Kidney epithelial cell (primary cell): ENCODE measurements at regions not wholly inside any gene's neighbourhood (a gene's known extent, or its start where the extent isn't known, plus 50 kb on each side); places are given as distances from the start of the nearest gene placed in this dataset.
A peak's percentile ranks its signal among the peaks of the same experiment; 100 is the strongest.

Experiments
- DNase-seq: peaks from one replicate; pipeline ENCODE4 v3.0.0-alpha.2; 2010; ENCODE audit warnings: low read depth
- H3K27me3 ChIP-seq: 2 replicates; pipeline ENCODE4 v1.6.0; 2011; ENCODE audit warnings: low read length; ENCODE audit not compliant: control insufficient read depth, insufficient read depth
- H3K36me3 ChIP-seq: 2 replicates; pipeline ENCODE4 v1.5.1; 2011; ENCODE audit warnings: low read length; ENCODE audit not compliant: control insufficient read depth, insufficient read depth
- H3K4me3 ChIP-seq: 2 replicates; pipeline ENCODE4 v1.5.1; 2011; ENCODE audit warnings: low read depth, mild to moderate bottlenecking, control low read depth, low read length
- CTCF ChIP-seq: IDR thresholded peaks from 2 replicates; pipeline ENCODE4 v1.5.1; 2011; ENCODE audit warnings: mild to moderate bottlenecking, moderate library complexity, low read length, control low read depth, inconsistent platforms; ENCODE audit not compliant: insufficient read depth, poor library complexity, severe bottlenecking

- no peak for TF ChIP-seq CTCF
- no peaks in the 10 kb centered on the region for H3K27me3 ChIP-seq
- H3K4me3 ChIP-seq: no peak overlapping the region
These were observed 294.8 kb upstream of the DDX18 start for GRCh38 chr2:117519721-117520120.

GRCh38 chr2:117523267-117523666 lies 291.2 kb upstream of the DDX18 start:
- DNase-seq: peak; percentile 19
- H3K4me3 ChIP-seq: no peak overlapping the region
- no peak for TF ChIP-seq CTCF
- no peaks in the 10 kb centered on the region for H3K36me3 ChIP-seq
- H3K27me3 ChIP-seq: no peaks in the 10 kb centered on the region

More at GRCh38 chr2:117519721-117520120, 294.8 kb upstream of the DDX18 start:
- no peaks in the 10 kb centered on the region for H3K36me3 ChIP-seq
- DNase-seq: no peak

DNA sequence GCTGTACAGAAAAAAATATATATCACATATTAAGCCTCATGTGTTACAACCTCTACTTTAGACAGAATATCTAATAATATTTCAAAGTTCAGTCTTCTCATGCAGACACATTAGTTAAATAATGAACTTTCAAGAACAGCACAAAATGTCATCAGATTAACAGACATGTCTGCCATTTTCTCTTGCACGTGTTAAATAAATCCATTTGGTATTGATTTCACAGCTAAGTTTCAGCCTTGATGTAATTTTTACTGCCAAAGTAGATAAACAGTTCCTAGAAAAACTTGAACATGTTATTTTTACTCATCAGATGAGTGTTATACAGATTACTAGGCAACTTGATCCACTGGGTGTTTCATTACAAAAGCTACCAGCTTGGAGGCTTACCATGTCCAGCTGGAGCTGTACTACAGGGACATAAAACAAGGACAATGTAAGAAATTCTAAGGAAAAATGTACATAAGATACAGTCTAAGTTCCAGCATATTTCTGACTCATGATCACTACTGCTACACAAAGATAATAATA lies 290.7 kb upstream of the DDX18 start:
- DNase-seq: no peak
- Histone ChIP-seq H3K36me3 (no peaks in the 10 kb centered on the region), H3K27me3 (no peaks in the 10 kb centered on the region), H3K4me3 (no peak overlapping the region)
- TF ChIP-seq CTCF: no peak

DNA sequence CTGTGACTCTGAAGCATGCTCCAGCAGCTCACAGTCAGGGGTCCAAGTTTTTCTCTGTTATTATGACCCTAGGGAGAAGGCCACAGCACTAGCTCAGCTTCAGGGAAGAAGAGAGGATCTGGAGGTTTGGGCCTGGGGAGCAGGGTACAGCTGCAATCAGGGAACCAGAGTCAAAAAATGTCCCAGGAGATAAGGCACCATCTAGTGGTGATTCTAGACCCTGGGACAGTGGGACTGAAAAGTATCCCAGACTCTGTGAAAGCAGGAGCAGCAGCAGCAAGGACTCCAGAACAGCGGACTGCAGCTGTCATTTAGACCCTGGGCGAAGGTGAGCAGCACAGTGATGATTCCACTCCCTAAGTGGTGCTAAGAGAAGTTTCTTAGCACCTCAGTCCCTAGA lies 278.4 kb upstream of the DDX18 start:
- Histone ChIP-seq H3K36me3 (no peaks in the 10 kb centered on the region), H3K4me3 (no peak overlapping the region), H3K27me3 (no peaks in the 10 kb centered on the region)
- DNase-seq: no peak
- TF ChIP-seq CTCF: peak; percentile 61

- H3K27me3 ChIP-seq: no peaks in the 10 kb centered on the region
- TF ChIP-seq CTCF: no peak
- H3K4me3 ChIP-seq: no peak overlapping the region
- H3K36me3 ChIP-seq: no peaks in the 10 kb centered on the region
- no peak for DNase-seq
These were observed 277.5 kb upstream of the DDX18 start for GRCh38 chr2:117537032-117537431.

DNA sequence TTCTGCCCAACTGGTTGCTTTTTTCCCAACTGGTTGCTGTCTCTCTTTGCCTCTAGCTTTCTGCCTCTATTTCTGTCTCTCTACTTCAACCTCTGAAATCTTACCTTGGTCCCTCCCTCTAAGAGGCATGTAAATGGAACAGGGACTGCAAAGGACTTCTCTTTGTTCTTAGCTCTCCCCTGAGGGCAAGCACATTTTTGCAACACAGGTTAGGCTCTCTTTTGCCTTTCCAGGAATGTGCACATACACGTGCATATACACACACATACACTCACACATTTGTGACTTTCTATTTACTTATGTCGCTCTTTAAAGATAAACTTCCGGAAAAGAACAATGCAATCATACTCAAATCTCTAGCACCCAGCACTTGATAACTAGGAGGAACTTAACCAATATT lies 262.6 kb upstream of the DDX18 start:
- H3K4me3 ChIP-seq: no peak overlapping the region
- TF ChIP-seq CTCF: no peak
- no peak for DNase-seq

More for the DNA sequence above, 262.6 kb upstream of the DDX18 start:
- H3K36me3 ChIP-seq: no peaks in the 10 kb centered on the region
- no peaks in the 10 kb centered on the region for H3K27me3 ChIP-seq
